ENCODE measurements at regions not wholly inside any gene's neighbourhood (a gene's known extent, or its start where the extent isn't known, plus 50 kb on each side); places are given as distances from the start of the nearest gene placed in this dataset.

- H3K4me3 ChIP-seq (ENCODE audit: low read depth, low read length): no peak overlapping the region
- no peak for TF ChIP-seq CTCF (IDR thresholded peaks at IDR 0.05; ENCODE audit: insufficient read depth, low read depth, low read length)
- no peak for DNase-seq (ENCODE audit: low read depth)
Observed at GRCh38 chr1:181160322-181160721, 71.8 kb downstream of the IER5 start.

GRCh38 chr1:181160998-181161870 lies 72.7 kb downstream of the IER5 start:
- H3K4me3 ChIP-seq (ENCODE audit: low read depth, low read length): no peak overlapping the region
- TF ChIP-seq CTCF (IDR thresholded peaks at IDR 0.05; ENCODE audit: insufficient read depth, low read depth, low read length): no peak
- DNase-seq (ENCODE audit: low read depth): no peak

- TF ChIP-seq CTCF (IDR thresholded peaks at IDR 0.05; ENCODE audit: insufficient read depth, low read depth, low read length): no peak
- H3K4me3 ChIP-seq (ENCODE audit: low read depth, low read length): no peak overlapping the region
- no peak for DNase-seq (ENCODE audit: low read depth)
Observed at GRCh38 chr1:181163662-181164061, 75.2 kb downstream of the IER5 start.

- peak; percentile 92 for TF ChIP-seq CTCF (IDR thresholded peaks at IDR 0.05; ENCODE audit: insufficient read depth, low read depth, low read length)
- H3K4me3 ChIP-seq (ENCODE audit: low read depth, low read length): no peak overlapping the region
- peak; percentile 77 for DNase-seq (ENCODE audit: low read depth)
Observed at GRCh38 chr1:181166377-181167196, 78.1 kb downstream of the IER5 start.

GRCh38 chr1:181169281-181169865 lies 80.9 kb downstream of the IER5 start:
- DNase-seq (ENCODE audit: low read depth): no peak
- no peak for TF ChIP-seq CTCF (IDR thresholded peaks at IDR 0.05; ENCODE audit: insufficient read depth, low read depth, low read length)
- H3K4me3 ChIP-seq (ENCODE audit: low read depth, low read length): no peak overlapping the region

- H3K4me3 ChIP-seq (ENCODE audit: low read depth, low read length): no peak overlapping the region
- TF ChIP-seq CTCF (IDR thresholded peaks at IDR 0.05; ENCODE audit: insufficient read depth, low read depth, low read length): no peak
Observed at GRCh38 chr1:181170194-181170593, 81.7 kb downstream of the IER5 start.

More at GRCh38 chr1:181170194-181170593, 81.7 kb downstream of the IER5 start:
- DNase-seq (ENCODE audit: low read depth): no peak

All from fibroblast of villous mesenchyme (primary cell).